GM23338 (cell line): ENCODE measurements at regions not wholly inside any gene's neighbourhood (a gene's known extent, or its start where the extent isn't known, plus 50 kb on each side); places are given as distances from the start of the nearest gene placed in this dataset.

Experiments
- ATAC-seq: fragments of 200-7000 bp; cut with Tn5 transposase; 3 replicates; pipeline ENCODE4 v1.9.1; 2020
- DNase-seq: peaks from one replicate; pipeline ENCODE4 v3.0.0-alpha.2; 2015; ENCODE audit warnings: low spot score
- H2AFZ ChIP-seq: fragments of 200-600 bp; sonication (generic); 2 replicates; pipeline ENCODE4 v1.8.0; 2016; ENCODE audit warnings: antibody characterized with exemption, mild to moderate bottlenecking, moderate library complexity
- H3F3A ChIP-seq: fragments of 200-600 bp; sonication (generic); replicated peaks from 2 replicates; pipeline ENCODE4 v1.8.0; 2017; ENCODE audit warnings: antibody characterized with exemption, mixed run types, low read depth
- H3K27ac ChIP-seq: fragments of 200-600 bp; sonication (generic); 2 replicates; pipeline ENCODE4 v1.6.1; 2016; ENCODE audit warnings: low read depth
- H3K27me3 ChIP-seq: fragments of 200-600 bp; sonication (generic); 2 replicates; pipeline ENCODE4 v1.8.0; 2016; ENCODE audit warnings: mild to moderate bottlenecking, mixed run types, moderate library complexity; ENCODE audit not compliant: insufficient read depth
- H3K36me3 ChIP-seq: fragments of 200-600 bp; sonication (generic); 2 replicates; pipeline ENCODE4 v1.8.0; 2016; ENCODE audit warnings: mild to moderate bottlenecking; ENCODE audit not compliant: insufficient read depth
- H3K4me1 ChIP-seq: fragments of 200-600 bp; sonication (generic); 2 replicates; pipeline ENCODE4 v1.8.0; 2016; ENCODE audit warnings: mild to moderate bottlenecking, moderate library complexity; ENCODE audit not compliant: insufficient read depth
- H3K4me2 ChIP-seq: fragments of 200-600 bp; sonication (generic); 2 replicates; pipeline ENCODE4 v1.7.1; 2017; ENCODE audit warnings: mixed run types
- H3K4me3 ChIP-seq: fragments of 200-600 bp; sonication (generic); 2 replicates; pipeline ENCODE4 v1.6.1; 2016; ENCODE audit warnings: mixed run types
- H3K79me2 ChIP-seq: fragments of 200-600 bp; sonication (generic); replicated peaks from 2 replicates; pipeline ENCODE4 v1.8.0; 2017; ENCODE audit warnings: mild to moderate bottlenecking; ENCODE audit not compliant: insufficient read depth
- H3K9me2 ChIP-seq: fragments of 200-600 bp; sonication (generic); 2 replicates; pipeline ENCODE4 v1.8.0; 2017; ENCODE audit not compliant: insufficient read depth
- H4K20me1 ChIP-seq: fragments of 200-600 bp; sonication (generic); replicated peaks from 2 replicates; pipeline ENCODE4 v1.8.0; 2017; ENCODE audit warnings: mild to moderate bottlenecking; ENCODE audit not compliant: insufficient read depth
- H3K27ac Mint-ChIP-seq: 2 replicates; pipeline ENCODE4 v1.8.0; 2020; ENCODE audit warnings: inconsistent platforms, mild to moderate bottlenecking, moderate library complexity, mixed read lengths
- H3K27me3 Mint-ChIP-seq: 3 replicates; pipeline ENCODE4 v1.8.0; 2022; ENCODE audit warnings: low read depth, mild to moderate bottlenecking, moderate library complexity, mixed read lengths, inconsistent platforms; ENCODE audit not compliant: insufficient read depth, poor library complexity
- H3K36me3 Mint-ChIP-seq: 3 replicates; pipeline ENCODE4 v1.8.0; 2021; ENCODE audit warnings: low read depth, mild to moderate bottlenecking, inconsistent platforms, moderate library complexity, mixed read lengths
- H3K4me1 Mint-ChIP-seq: 3 replicates; pipeline ENCODE4 v1.8.0; 2020; ENCODE audit warnings: mild to moderate bottlenecking, inconsistent platforms, mixed read lengths
- H3K4me3 Mint-ChIP-seq: 3 replicates; pipeline ENCODE4 v1.8.0; 2021; ENCODE audit warnings: moderate library complexity, mild to moderate bottlenecking, inconsistent platforms, mixed read lengths
- H3K9me3 Mint-ChIP-seq: 3 replicates; pipeline ENCODE4 v1.8.0; 2020; ENCODE audit warnings: moderate library complexity, mild to moderate bottlenecking, inconsistent platforms, mixed read lengths
- TF ChIP-seq, protein P1 (sequence below): fragments of 250-450 bp; sonication (Bioruptor Pico); IDR thresholded peaks from 2 replicates; pipeline ENCODE4 v1.5.0; 2020; ENCODE audit warnings: mild to moderate bottlenecking, moderate library complexity
- TF ChIP-seq, protein P2 (sequence below): IDR thresholded peaks from 2 replicates; pipeline ENCODE4 v1.6.1; 2016; ENCODE audit warnings: antibody characterized with exemption
- TF ChIP-seq, protein P3 (sequence below): IDR thresholded peaks from one replicate; pipeline ENCODE4 v1.6.1; 2018; ENCODE audit warnings: antibody characterized with exemption; ENCODE audit not compliant: unreplicated experiment
- TF ChIP-seq, protein P4 (sequence below), 2 experiments: fragments of 200-600 bp in 1 of 2; sonication (generic) in 1 of 2; conservative IDR thresholded peaks; 2 replicates each; pipeline versions ENCODE4 v1.5.1 to v1.6.1; 2016 to 2017; ENCODE audit warnings: antibody characterized with exemption in 2 of 2, low read depth in 2 of 2, mild to moderate bottlenecking in 2 of 2, moderate library complexity in 1 of 2

DNA sequence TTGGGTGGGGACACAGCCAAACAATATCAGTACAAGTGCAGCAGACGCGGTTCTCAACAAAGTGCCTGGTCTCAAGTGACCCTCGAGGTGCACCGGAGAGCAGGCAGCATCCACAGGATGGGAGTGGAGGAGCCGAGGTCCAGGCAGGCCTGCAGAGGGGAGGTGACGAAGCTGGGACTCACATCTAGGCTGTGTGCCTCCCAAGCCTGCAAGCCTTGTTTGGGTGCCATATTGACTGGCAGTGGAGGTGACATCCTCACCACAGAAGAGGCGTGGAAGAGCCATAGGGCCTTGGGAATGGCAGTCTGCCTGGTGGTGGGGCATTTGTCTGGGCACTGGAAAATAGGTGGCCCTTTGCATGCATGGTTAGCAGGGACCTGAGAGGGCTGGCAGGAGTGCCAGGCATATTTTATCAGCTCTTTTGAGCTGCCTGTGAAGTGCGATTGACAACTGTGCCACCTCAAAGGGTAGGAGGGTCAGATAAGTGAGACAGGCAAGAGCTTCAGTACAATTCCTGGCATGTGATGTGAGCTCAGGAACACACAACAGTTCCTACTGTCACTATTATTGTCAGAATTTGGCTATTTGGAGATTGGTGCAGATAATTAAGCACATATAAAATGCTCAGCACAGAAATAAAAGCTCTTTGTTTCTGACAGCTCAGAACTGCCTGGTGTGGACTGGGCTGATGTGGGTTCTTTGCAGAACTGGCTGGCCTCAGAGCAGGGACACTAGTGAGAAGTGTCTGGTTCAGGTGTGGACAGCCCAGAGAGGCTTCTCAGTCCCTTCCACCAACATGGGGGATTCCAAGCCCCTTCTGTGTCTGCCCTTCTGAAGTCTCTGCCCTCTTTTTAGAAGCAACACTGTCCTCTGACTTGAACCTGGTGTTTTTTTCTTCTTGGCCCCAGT lies 347.6 kb upstream of the AJAP1 start (continued):
- TF ChIP-seq, protein P1, sequence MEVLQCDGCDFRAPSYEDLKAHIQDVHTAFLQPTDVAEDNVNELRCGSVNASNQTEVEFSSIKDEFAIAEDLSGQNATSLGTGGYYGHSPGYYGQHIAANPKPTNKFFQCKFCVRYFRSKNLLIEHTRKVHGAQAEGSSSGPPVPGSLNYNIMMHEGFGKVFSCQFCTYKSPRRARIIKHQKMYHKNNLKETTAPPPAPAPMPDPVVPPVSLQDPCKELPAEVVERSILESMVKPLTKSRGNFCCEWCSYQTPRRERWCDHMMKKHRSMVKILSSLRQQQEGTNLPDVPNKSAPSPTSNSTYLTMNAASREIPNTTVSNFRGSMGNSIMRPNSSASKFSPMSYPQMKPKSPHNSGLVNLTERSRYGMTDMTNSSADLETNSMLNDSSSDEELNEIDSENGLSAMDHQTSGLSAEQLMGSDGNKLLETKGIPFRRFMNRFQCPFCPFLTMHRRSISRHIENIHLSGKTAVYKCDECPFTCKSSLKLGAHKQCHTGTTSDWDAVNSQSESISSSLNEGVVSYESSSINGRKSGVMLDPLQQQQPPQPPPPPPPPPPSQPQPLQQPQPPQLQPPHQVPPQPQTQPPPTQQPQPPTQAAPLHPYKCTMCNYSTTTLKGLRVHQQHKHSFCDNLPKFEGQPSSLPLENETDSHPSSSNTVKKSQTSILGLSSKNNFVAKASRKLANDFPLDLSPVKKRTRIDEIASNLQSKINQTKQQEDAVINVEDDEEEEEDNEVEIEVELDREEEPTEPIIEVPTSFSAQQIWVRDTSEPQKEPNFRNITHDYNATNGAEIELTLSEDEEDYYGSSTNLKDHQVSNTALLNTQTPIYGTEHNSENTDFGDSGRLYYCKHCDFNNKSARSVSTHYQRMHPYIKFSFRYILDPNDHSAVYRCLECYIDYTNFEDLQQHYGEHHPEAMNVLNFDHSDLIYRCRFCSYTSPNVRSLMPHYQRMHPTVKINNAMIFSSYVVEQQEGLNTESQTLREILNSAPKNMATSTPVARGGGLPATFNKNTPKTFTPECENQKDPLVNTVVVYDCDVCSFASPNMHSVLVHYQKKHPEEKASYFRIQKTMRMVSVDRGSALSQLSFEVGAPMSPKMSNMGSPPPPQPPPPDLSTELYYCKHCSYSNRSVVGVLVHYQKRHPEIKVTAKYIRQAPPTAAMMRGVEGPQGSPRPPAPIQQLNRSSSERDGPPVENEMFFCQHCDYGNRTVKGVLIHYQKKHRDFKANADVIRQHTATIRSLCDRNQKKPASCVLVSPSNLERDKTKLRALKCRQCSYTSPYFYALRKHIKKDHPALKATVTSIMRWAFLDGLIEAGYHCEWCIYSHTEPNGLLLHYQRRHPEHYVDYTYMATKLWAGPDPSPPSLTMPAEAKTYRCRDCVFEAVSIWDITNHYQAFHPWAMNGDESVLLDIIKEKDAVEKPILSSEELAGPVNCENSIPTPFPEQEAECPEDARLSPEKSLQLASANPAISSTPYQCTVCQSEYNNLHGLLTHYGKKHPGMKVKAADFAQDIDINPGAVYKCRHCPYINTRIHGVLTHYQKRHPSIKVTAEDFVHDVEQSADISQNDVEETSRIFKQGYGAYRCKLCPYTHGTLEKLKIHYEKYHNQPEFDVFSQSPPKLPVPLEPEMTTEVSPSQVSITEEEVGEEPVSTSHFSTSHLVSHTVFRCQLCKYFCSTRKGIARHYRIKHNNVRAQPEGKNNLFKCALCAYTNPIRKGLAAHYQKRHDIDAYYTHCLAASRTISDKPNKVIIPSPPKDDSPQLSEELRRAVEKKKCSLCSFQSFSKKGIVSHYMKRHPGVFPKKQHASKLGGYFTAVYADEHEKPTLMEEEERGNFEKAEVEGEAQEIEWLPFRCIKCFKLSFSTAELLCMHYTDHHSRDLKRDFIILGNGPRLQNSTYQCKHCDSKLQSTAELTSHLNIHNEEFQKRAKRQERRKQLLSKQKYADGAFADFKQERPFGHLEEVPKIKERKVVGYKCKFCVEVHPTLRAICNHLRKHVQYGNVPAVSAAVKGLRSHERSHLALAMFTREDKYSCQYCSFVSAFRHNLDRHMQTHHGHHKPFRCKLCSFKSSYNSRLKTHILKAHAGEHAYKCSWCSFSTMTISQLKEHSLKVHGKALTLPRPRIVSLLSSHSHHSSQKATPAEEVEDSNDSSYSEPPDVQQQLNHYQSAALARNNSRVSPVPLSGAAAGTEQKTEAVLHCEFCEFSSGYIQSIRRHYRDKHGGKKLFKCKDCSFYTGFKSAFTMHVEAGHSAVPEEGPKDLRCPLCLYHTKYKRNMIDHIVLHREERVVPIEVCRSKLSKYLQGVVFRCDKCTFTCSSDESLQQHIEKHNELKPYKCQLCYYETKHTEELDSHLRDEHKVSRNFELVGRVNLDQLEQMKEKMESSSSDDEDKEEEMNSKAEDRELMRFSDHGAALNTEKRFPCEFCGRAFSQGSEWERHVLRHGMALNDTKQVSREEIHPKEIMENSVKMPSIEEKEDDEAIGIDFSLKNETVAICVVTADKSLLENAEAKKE, result no peak

DNA sequence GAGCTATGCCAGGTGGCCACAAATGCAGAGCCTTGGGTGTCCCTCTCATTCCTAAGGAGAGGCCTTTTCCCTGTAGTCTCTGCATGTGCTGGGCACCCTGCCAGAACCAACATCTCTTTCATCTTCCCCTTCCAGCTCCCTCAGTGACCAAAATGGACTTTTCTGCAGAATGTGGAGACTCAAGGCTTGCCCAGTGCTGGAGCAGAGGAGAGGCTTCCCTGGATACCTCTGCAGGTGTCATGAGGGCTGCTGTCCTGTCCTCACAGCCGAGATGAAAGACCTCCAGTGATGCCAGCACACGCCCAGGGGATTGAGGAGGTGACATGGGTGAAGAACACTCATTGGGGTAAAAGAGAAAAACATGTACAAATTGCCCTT lies 347.0 kb upstream of the AJAP1 start:
- H3K27me3 Mint-ChIP-seq, result peaks cover 9% of the 10 kb centered on the region
- no peak overlapping the region for H3K4me2 ChIP-seq
- H3K9me2 ChIP-seq, result no peaks in the 10 kb centered on the region
- no peak overlapping the region for H3K27ac Mint-ChIP-seq
- H4K20me1 ChIP-seq, result no peaks in the 10 kb centered on the region
- H3K36me3 ChIP-seq, result peaks cover 3% of the 10 kb centered on the region
- H3F3A ChIP-seq, result no peaks in the 10 kb centered on the region
- H3K36me3 Mint-ChIP-seq, result peaks cover 38% of the 10 kb centered on the region
- no peaks in the 10 kb centered on the region for H3K4me1 Mint-ChIP-seq
- H3K4me1 ChIP-seq, result no peaks in the 10 kb centered on the region
- H3K4me3 ChIP-seq, result no peak overlapping the region
- peaks cover 94% of the 10 kb centered on the region for H3K9me3 Mint-ChIP-seq
- DNase-seq, result no peak
- no peaks in the 10 kb centered on the region for H3K27me3 ChIP-seq
- no peak overlapping the region for H3K27ac ChIP-seq
- H3K79me2 ChIP-seq, result no peaks in the 10 kb centered on the region
- ATAC-seq, result no peak
- H2AFZ ChIP-seq, result no peak overlapping the region
- no peak overlapping the region for H3K4me3 Mint-ChIP-seq
- TF ChIP-seq, protein P2, sequence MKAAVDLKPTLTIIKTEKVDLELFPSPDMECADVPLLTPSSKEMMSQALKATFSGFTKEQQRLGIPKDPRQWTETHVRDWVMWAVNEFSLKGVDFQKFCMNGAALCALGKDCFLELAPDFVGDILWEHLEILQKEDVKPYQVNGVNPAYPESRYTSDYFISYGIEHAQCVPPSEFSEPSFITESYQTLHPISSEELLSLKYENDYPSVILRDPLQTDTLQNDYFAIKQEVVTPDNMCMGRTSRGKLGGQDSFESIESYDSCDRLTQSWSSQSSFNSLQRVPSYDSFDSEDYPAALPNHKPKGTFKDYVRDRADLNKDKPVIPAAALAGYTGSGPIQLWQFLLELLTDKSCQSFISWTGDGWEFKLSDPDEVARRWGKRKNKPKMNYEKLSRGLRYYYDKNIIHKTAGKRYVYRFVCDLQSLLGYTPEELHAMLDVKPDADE, result no peak
- TF ChIP-seq, protein P3, sequence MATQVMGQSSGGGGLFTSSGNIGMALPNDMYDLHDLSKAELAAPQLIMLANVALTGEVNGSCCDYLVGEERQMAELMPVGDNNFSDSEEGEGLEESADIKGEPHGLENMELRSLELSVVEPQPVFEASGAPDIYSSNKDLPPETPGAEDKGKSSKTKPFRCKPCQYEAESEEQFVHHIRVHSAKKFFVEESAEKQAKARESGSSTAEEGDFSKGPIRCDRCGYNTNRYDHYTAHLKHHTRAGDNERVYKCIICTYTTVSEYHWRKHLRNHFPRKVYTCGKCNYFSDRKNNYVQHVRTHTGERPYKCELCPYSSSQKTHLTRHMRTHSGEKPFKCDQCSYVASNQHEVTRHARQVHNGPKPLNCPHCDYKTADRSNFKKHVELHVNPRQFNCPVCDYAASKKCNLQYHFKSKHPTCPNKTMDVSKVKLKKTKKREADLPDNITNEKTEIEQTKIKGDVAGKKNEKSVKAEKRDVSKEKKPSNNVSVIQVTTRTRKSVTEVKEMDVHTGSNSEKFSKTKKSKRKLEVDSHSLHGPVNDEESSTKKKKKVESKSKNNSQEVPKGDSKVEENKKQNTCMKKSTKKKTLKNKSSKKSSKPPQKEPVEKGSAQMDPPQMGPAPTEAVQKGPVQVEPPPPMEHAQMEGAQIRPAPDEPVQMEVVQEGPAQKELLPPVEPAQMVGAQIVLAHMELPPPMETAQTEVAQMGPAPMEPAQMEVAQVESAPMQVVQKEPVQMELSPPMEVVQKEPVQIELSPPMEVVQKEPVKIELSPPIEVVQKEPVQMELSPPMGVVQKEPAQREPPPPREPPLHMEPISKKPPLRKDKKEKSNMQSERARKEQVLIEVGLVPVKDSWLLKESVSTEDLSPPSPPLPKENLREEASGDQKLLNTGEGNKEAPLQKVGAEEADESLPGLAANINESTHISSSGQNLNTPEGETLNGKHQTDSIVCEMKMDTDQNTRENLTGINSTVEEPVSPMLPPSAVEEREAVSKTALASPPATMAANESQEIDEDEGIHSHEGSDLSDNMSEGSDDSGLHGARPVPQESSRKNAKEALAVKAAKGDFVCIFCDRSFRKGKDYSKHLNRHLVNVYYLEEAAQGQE, result no peak
- TF ChIP-seq, protein P4, sequence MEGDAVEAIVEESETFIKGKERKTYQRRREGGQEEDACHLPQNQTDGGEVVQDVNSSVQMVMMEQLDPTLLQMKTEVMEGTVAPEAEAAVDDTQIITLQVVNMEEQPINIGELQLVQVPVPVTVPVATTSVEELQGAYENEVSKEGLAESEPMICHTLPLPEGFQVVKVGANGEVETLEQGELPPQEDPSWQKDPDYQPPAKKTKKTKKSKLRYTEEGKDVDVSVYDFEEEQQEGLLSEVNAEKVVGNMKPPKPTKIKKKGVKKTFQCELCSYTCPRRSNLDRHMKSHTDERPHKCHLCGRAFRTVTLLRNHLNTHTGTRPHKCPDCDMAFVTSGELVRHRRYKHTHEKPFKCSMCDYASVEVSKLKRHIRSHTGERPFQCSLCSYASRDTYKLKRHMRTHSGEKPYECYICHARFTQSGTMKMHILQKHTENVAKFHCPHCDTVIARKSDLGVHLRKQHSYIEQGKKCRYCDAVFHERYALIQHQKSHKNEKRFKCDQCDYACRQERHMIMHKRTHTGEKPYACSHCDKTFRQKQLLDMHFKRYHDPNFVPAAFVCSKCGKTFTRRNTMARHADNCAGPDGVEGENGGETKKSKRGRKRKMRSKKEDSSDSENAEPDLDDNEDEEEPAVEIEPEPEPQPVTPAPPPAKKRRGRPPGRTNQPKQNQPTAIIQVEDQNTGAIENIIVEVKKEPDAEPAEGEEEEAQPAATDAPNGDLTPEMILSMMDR (conservative IDR thresholded peaks at IDR 0.05; ENCODE audit: low read depth in 2 of 2), result no peak
